Limb (tissue), 2 donors: ENCODE measurements at regions not wholly inside any gene's neighbourhood (a gene's known extent, or its start where the extent isn't known, plus 50 kb on each side); places are given as distances from the start of the nearest gene placed in this dataset.

Experiments used
- DNase-seq, 2 donors: peaks; one replicate each; pipeline ENCODE4 v3.0.0-alpha.2; 2016; ENCODE audit errors: extremely low spot score in 2 of 2

DNA sequence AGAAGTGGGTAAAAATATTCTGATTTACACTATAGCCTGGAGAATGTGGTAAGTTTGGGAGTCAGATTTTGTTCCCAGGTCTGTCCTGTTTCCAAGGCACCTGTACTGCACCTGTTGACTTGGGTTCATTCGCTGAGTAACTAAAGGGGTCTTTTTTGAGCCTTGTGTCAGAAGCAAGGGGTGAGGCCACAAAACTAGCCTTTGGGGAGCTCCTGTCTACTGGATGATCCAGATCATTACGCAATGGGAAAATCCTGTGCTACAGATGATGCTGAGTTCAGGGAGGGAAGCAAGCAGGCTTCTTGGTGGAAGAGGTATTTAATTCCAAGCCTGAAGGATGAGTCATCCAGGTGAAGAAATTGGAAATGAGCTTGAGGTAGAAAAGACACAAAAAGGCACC, 424.0 kb downstream of the MATN1 start:
- DNase-seq, result no peak

DNA sequence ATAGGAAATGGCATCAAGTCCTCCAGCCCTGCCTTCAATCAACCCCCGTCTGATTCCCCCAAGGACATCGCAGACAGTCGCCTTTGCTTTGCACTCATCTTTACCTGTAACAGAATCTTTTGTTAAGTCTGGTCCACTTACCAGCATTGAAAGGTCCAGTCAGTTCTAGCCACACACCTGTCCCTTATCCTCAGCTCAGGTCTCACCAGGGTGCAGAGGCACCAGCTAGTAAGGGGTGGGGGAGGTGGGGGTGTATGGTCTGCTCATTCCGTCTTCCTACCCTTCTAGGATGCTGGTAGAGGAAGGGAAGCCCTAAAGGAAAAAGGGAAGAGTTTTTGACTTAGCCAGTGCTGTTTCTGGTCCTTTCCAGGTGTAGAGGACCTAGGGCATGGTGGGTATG, 427.7 kb downstream of the MATN1 start:
- DNase-seq, result no peak

DNA sequence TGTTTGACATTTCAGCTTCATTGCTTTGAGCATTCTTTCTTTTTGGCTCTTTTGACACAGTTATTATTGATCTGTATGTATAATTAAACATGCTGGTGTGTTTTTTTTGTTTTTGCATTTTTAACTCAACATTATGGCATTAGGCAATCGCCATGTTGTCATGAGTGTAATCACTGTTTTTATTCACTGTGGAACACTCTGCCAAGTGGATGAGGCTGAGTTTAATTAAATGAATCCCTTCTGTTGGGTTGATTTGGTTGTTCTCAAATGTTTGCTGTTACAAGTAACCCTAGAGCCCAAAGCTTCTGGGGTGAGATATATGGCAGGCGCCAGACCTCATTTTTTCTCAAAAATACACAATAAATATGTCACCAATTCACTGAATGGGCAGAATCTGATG, 428.1 kb downstream of the MATN1 start:
- no peak for DNase-seq

DNA sequence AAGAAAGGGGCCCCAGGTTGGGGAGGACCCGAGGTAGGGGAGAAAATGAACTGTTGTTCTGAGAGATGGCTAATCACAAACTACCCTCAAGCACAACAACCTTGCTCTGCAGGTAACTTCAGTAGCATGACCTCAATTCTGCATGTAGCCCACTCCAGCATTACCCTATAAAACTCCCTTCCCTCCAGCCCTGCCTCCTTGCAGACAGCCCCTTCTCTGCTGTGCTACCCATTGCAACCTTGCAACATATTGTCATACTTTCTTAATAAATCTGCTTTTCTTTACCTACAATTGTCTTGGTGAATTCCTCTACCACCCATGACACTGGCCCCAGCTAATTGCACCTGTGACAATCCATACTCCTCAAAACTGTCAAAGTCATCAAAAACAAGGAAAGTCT, 428.9 kb downstream of the MATN1 start:
- no peak for DNase-seq

DNA sequence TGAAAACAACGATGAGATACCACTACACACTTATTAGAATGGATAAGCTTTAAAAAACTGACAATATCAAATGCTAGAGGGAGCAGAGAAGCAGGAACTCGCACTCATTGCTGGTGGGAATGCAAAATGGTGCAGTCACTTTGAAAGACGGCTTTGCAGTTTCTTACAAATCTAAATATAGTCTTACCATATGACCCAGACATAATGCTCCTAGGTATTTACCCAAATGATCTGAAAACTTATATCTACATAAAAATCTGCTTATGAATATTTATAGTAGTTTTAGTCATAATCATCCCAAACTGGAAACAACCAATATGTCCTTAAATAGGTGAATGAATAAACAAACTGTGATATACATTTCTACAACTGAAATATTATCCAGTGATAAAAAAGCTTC, 430.9 kb downstream of the MATN1 start:
- no peak for DNase-seq

DNA sequence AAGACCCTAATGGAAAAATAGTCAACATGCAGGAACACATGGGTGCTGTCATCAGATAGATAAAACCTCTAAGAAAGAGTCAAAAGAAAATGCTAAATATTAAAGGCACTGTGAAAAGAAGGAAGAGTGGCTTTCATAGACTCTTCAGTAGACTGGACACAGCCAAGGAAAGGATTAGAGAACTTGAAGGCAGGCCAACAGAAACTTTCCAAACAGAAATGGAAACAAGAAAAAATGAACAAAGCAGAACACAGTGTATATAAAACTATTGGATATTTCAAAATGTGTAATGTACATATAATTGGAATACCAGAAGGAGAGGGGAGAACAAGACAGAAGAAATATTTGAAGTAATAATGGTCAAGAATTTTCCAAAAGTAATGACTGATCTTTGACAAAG, 431.9 kb downstream of the MATN1 start:
- peak in 1 of 2 donors; percentile 18 for DNase-seq

DNA sequence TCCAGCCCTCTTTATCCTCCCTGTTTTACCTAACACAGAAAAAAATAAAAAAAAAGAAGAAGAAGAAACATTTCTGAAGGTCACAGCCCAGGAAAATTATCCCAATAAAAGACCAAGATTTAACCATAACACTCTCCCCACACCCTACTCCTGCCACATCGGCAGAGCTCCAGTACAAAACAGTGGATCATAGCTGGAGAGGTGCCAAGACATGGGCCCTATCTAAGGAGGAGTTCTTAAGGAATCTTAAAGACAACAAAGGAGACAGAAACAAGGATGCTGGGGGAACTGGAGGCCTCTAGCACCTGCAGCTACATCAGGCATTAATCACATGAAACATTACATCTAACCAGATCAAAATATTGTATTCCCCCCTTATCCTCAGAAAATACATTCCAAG, 432.8 kb downstream of the MATN1 start:
- DNase-seq, result no peak

DNA sequence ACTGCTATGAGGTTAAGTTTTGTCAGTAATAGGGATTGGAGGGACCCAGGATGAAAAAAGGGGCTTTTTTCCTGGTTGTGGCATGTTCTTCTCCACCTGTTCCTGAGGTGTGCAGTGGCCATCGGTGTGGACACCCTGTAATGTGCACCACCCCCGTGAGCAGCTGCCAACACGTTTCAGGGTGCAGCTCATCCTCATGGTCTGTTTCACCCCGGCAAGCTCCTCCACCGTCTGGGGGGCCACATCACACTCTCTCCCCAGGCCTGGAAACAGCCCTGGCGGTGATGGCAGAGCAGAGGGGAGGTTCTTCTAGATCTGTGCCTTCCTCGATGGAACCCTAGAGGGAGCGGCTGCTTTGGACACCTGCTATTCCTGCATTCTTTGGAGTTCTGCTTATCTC, 435.4 kb downstream of the MATN1 start:
- no peak for DNase-seq

DNA sequence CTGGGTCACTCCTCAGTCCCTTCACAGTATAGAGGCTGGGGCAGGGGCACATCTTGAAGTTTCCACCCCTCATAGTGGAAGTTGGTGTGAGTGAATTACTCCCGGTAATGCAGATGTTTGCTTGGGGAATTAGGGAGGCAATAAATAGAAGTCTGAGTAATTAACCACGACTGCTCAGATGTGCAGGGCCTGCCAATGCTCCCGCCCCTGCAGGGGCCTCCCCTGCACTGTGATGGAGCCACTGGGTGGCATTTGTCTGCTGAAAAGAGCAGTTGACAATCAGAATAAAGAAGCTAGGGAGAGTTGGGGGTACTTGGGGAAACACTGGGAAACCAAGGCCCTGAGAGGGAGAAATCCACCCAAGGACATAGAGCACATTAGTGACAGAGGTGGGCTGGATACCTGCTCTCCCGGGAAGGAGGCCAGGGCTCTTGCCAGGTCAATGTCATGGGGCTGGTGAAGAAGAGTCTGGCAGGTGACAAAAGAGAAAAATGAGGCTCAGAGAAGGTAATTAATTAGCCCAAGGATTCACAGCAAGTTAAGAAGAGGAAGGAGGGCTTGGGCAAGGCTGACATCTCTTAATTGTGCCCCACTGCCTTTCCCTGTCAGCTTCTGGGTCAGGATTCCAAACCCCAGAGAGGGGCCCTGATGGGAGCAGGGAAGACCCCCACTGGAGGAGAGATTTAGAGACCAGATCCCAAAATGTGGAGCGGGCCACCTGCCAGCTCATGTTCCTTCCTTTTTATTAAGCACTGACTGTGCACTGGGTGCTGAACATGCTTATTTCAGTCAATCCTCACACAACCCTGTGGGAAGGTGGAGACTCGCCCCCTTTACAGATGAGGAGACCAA, 436.2 kb downstream of the MATN1 start:
- no peak for DNase-seq

DNA sequence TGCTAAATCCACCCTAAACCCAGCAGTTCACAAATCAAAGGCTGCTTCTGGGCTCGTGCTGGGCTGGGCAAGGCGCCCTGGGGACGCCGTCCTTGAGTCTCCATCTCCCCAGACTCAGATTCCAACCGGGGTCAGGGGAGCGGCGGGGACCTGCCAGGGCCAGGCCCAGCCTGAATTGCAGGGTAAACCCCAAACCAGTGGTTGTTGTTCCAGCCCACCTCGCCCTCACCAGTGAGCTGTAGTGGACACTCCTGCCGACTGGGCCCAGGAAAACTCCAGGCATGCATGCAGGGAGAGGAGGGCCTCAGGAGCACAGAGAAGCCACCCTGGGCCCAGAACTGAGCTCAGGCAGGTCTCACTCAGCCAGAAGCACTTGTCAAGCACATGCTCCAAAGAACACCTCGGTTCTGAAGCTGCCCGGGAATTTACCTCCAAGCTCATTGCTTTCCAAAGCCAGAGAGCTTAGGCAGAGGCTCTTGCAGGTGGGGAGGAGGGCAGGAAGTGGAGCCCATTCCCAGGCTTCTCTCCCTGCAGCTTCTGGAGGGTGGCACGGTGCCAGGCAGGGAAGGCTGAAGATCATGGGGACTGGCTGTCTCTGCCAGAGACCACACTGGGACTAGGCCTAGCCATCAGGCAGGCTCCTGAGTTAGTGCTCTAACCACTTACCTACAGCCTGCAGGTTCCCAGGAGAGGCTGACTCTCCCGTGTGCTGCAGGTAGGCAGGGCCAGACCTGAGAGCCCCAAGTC, 437.0 kb downstream of the MATN1 start:
- DNase-seq, result peak in 1 of 2 donors; percentile 48

DNA sequence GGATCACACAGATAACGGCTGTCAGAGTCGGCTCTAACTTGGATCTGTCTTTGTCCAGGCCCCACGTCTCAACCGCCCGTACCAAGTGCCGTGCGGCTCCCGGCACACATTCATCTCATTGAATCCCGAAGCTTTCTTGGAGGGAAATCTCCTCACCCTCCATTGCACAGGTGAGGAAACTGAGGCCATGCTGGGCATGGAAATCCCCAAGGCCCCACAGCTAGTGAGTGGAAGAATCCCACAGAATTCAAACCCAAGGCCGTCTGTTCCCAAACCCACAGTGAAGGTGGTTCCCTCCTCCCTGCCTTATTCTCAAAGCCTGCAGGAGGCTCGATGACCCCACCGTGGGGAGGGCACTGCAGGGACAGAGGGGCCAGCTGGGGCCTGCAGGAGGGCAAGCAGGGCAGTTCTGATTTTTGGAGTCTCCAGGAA, 437.9 kb downstream of the MATN1 start:
- no peak for DNase-seq

DNA sequence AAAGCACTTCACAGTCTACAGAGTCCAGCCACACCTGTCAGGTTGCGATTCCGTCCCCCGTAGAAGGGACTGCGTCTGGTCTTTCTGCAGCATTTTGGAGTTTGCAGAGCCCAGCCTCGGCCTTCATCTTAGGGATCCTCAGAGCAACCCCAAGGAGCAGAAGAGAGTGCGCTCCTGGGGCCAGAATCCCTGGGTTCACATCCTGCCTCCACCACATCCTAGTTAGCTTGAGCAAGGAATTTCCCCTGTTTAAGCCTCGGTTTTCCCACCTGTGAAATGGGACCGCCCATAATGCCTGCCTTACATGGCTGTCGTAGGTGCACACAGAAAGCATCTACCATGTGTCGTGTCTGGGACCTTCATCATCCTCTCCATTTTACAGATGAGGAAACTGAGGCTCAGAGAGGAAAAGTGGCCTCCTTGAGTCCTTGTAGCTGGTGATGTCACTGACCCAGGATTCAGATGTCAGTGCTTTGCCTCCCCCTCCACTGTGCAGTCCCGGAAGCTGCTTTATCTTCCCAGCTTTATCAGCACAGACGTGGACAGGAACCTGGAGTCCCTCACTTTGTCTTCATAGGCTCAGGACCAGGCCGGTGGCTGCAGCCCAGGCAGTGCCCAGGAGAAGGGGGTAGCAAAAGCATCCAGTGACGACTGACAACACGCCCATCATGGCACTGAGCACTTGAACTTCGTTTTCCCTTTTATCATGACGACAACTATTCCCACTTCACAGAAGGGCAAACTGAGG, 438.5 kb downstream of the MATN1 start:
- peak in 1 of 2 donors; percentile 11 for DNase-seq

DNA sequence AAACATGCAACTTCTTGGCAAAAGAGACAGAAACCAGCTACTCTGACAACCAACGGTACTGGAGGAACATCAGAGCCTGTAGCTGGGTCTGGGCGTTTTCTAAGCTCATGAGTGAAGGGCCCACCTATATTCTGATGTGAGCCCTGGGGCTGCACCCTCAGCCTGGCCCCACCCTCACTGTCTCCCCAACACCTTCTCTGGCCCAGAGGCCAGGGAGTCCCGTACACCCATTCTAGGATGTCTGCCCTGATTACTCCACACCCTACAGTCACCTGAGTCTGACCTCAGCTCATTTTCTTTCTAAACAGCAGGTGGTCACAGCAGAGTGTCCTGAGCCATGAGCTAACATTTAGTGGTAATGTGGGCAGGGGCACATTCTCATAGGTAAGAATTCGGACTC, 439.2 kb downstream of the MATN1 start:
- DNase-seq, result peak in 1 of 2 donors; percentile 5

DNA sequence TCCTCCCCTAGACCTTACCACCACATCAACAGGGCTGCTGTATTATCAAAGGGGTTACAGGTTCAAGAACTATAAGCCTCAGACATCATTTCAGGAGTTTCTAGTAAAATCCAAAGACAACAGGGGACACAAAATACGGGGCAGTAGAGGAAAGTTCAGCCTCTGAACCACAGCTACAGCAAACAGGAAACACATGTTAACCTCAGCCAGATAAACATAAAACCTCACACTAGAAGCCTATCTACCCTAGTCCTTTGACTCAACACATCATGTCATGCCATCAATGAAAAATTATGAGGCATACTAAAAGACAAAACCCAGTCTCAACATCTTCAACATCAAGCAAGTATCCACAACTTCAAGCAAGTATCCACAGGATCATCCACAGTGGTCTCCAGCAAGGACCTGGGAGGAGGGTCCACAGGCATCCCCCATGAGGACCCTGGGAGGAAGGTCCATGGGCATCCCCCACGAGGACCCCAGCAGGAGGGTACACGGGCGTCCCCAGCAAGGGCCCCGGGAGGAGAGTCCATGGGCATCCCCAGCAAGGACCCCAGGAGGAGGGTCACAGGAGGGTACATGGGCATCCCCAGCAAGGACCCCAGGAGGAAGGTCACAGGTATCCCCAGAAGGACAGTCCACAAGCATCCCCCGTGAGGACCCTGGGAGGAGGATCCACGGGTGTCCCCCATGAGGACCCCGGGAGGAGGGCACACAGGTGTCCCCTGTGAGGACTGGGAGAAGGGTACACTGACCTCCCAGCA, 440.0 kb downstream of the MATN1 start:
- peak in 1 of 2 donors; percentile 19 for DNase-seq

DNA sequence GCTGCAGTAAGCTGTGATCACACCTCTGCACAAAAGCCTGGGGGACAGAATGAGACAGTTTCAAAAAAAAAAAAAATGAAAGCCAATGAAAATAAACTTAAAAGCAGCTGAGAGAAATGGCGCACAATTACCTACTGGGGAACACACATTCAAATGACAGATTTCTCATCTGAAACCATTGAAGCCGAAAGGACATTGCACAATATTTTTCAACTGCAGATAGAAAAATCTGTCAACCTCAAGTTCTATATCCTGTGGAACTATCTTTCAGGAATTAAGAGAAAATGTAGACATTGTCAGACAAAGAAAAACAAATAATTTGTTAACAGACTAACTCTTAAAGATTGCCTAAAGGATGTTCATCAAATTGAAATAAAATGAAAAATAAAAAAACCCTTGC, 442.8 kb downstream of the MATN1 start:
- DNase-seq, result no peak

DNA sequence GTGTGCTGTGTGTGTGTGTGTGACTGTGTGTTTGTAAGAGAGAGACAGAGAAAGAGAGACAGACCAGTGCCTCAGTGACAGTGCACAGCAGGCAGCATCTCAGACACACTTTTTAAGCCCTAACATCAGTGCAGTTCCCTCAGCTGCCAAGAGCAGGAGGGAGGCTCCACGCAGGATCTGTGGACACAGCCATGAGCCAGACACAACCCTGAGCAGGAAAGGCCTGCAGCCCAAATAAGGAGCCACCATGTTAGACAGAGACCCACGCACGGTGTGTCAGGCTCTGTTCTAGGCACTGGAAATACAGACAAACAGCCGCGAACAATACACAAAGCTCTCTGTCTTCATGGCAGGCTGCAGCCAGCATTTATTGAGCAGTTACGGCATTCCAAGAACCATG, 445.5 kb downstream of the MATN1 start:
- peak in 1 of 2 donors; percentile 12 for DNase-seq

DNA sequence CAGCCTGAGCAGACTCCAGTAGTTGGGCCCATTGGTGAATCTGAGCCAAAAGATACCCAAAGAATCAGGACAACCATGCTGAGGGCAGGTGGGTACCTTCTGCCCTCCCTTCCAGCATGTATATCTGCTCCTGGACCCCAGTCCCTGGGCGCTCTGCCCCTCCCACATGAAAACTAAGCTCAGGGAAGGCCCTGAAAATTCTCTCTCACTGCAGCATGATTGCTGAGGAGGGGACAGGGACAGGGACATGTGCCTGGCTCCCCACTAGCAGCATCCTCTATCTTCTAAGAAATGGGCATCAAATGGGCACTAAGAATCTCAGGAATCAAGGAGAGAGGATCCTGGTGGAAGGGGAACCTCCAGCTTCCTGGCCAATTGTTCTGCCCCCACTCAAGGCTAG, 446.0 kb downstream of the MATN1 start:
- DNase-seq, result no peak

DNA sequence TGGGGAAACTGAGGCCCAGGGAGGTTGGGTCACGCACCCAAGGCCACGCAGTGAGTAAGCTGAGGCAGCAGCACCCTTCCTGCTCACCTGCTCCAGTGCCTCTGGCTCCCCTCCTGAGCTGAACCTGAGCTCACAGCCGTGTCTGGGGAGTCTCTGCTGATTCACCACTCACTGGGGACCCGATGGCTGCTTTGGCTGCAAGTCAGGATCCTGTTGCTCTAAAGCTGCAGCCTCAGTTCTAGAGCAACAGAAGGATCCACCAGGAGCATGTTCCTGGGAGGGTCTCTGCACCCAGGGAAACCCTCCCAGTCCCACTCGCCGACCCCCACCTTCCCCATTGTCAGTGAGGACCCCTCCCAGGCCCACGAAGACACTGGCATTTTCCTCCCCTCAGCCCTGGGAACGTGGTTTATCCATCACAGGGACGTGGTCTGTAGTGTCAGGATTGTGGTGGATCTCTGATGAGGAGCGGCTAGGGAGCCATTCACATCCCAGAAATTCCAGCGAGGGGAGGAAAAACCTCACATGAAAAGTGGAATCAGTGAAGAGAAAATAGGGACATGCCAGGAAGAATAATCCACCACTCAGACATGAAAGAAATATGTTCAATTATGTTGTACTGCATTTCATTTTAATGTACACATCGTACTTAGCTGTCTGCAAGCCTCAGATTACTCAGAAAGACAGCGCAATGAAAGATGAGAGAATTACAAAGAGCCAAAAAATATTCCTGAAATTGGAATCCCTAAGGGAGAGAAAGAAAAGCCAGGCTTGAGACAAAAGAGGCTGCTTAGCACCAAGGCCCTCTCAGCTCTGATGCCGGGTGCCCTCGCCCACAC, 447.2 kb downstream of the MATN1 start:
- peak in 1 of 2 donors; percentile 19 for DNase-seq

DNA sequence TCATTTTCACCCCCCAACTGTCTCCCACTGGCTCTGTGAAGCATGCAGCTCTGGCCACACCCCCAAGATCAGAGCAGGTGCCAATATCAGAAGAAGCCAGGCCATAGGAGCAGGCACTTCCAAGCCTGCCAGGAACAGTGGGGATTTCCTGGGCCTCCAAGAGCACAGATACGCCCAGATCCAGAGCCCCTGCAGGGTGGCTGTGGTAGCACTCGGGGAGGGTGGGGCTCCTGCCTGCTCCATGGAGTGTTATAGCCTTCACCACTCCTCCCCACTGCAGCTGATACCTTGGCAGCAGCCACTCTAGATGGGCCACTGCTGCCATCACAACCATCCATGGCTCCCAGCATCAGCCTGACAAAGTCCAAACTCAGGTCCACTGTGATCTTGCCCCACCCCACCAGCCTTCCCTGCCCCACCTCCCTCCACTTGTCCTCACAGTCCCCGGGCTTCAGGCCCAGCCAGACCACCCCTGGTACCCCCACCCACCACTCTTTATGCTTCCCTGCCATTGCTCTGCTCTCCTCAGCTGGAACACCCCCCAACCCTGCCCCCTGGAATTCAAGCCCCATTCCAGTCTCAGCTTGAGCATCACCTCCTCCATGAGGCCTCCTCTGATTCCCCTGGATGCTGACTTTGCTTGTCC, 448.3 kb downstream of the MATN1 start:
- peak in 1 of 2 donors; percentile 22 for DNase-seq
